Thyroid gland (tissue), 4 donors: ENCODE measurements at regions not wholly inside any gene's neighbourhood (a gene's known extent, or its start where the extent isn't known, plus 50 kb on each side); places are given as distances from the start of the nearest gene placed in this dataset.

ENCODE experiments used
- DNase-seq, 2 donors: peaks; one replicate each; pipeline ENCODE4 v3.0.0-alpha.2; 2019
- H3K27ac ChIP-seq, 3 donors: fragments of 200-600 bp; sonication (generic); 1 replicate in 2 of 3; 2 replicates in 1 of 3; pipeline ENCODE4 v1.5.1; 2016 to 2019; ENCODE audit warnings: mild to moderate bottlenecking in 1 of 3, moderate library complexity in 1 of 3
- H3K27me3 ChIP-seq: fragments of 200-600 bp; sonication (generic); one replicate; pipeline ENCODE4 v1.5.1; 2019
- H3K36me3 ChIP-seq, 2 donors: fragments of 200-600 bp; sonication (generic); one replicate each; pipeline ENCODE4 v1.5.1; 2016 to 2019
- H3K4me1 ChIP-seq, 2 donors: fragments of 200-600 bp; sonication (generic); one replicate each; pipeline ENCODE4 v1.5.1; 2017 to 2019
- H3K4me3 ChIP-seq, 3 donors: fragments of 200-600 bp; sonication (generic); replicated peaks in 1 of 3; 1 replicate in 2 of 3; 2 replicates in 1 of 3; pipeline ENCODE4 v1.5.1; 2016; ENCODE audit warnings: mild to moderate bottlenecking in 1 of 3
- H3K9me3 ChIP-seq: fragments of 200-600 bp; sonication (generic); one replicate; pipeline ENCODE4 v1.5.1; 2017
- POLR2A ChIP-seq, 2 donors: fragments of 450-650 bp; IDR thresholded peaks; one replicate each; pipeline ENCODE4 v1.6.1; 2017; ENCODE audit warnings: antibody characterized with exemption in 2 of 2, mild to moderate bottlenecking in 2 of 2, moderate library complexity in 1 of 2
- WGBS, 2 donors: methylation state at CpG; one replicate each; pipeline ENCODE4 v1.1.5; 2017; 5-methylcytosine and 5-hydroxymethylcytosine counted together
- intact Hi-C: fragments of 100-400 bp; cut with DNase I; formaldehyde crosslinking; loops from one replicate; pipeline ENCODE4 v1.15.1; 2023
- TF ChIP-seq, protein P1 (sequence below), 6 experiments: fragments of 200-600 bp in 3 of 6; fragments of 450-650 bp in 3 of 6; sonication (generic) in 3 of 6; IDR thresholded peaks; one replicate each; pipeline ENCODE4 v1.5.1; 2016 to 2019; ENCODE audit warnings: antibody characterized with exemption in 6 of 6, mild to moderate bottlenecking in 2 of 6, inconsistent platforms in 1 of 6, moderate library complexity in 1 of 6

DNA sequence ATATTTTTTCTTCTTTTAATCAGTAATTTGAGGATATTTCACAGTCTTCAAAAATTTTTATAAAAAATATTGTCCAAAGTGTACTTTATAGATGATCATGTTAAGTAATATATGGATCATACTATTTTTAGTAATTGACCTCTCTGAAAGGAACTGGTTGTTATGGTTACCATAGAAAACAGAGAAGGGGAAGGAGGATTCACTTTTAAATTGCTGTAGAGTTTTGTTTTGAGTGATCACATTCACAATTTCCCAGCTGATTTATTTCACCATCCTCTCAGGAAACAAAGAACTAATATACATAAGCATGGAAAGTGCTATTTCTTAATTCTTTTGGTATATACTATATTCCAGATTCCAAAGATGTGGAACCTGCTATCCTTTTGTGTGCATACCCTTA lies 56.5 kb upstream of the NREP start:
- H3K27me3 ChIP-seq, result no peaks in the 10 kb centered on the region
- no peak for DNase-seq

GRCh38 chr5:111810112-111810511 lies 53.1 kb upstream of the NREP start:
- no peaks in the 10 kb centered on the region for H3K9me3 ChIP-seq
- WGBS, 2 donors, result 84 to 85% methylated on average over 4 of the region's 4 CpGs
- H3K4me1 ChIP-seq, result no peaks in the 10 kb centered on the region
- DNase-seq, result no peak
- H3K4me3 ChIP-seq, result no peak overlapping the region
- TF ChIP-seq, protein P1, sequence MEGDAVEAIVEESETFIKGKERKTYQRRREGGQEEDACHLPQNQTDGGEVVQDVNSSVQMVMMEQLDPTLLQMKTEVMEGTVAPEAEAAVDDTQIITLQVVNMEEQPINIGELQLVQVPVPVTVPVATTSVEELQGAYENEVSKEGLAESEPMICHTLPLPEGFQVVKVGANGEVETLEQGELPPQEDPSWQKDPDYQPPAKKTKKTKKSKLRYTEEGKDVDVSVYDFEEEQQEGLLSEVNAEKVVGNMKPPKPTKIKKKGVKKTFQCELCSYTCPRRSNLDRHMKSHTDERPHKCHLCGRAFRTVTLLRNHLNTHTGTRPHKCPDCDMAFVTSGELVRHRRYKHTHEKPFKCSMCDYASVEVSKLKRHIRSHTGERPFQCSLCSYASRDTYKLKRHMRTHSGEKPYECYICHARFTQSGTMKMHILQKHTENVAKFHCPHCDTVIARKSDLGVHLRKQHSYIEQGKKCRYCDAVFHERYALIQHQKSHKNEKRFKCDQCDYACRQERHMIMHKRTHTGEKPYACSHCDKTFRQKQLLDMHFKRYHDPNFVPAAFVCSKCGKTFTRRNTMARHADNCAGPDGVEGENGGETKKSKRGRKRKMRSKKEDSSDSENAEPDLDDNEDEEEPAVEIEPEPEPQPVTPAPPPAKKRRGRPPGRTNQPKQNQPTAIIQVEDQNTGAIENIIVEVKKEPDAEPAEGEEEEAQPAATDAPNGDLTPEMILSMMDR (IDR thresholded peaks at IDR 0.05), result no peak
- no peak for TF ChIP-seq POLR2A (IDR thresholded peaks at IDR 0.05)
- intact Hi-C loops, result no loop called here
- H3K27me3 ChIP-seq, result no peaks in the 10 kb centered on the region
- no peaks in the 10 kb centered on the region for H3K36me3 ChIP-seq
- no peak overlapping the region for H3K27ac ChIP-seq

More for the DNA sequence above, 56.5 kb upstream of the NREP start:
- no peaks in the 10 kb centered on the region for H3K9me3 ChIP-seq
- intact Hi-C loops, result no loop called here
- no peaks in the 10 kb centered on the region for H3K36me3 ChIP-seq
- no peak overlapping the region for H3K4me3 ChIP-seq
- no peaks in the 10 kb centered on the region for H3K4me1 ChIP-seq
- no peak overlapping the region for H3K27ac ChIP-seq
- TF ChIP-seq, protein P1 (IDR thresholded peaks at IDR 0.05), result no peak
- TF ChIP-seq POLR2A (IDR thresholded peaks at IDR 0.05), result no peak
